ENCODE measurements at regions not wholly inside any gene's neighbourhood (a gene's known extent, or its start where the extent isn't known, plus 50 kb on each side); places are given as distances from the start of the nearest gene placed in this dataset.

DNA sequence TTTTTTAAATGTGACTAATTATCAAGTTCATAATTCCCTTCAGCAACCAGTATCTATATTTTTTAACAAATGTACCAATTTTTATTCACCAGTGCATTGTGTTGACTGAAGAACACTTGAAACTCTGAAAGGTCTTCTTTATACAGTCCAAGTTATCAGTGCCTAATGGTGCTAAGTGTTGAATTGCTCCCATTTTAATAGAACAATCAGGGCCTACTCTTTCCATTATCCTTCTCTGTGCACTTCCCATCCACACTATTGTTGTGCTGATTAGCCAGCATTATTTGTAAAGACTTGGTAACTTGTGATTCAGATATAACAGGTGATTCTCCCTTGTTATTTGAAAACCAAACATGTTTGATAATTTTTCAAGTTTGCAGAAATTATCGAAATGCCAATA is 1209.7 kb upstream of the MAP3K7 start:
- TF ChIP-seq, protein P1, sequence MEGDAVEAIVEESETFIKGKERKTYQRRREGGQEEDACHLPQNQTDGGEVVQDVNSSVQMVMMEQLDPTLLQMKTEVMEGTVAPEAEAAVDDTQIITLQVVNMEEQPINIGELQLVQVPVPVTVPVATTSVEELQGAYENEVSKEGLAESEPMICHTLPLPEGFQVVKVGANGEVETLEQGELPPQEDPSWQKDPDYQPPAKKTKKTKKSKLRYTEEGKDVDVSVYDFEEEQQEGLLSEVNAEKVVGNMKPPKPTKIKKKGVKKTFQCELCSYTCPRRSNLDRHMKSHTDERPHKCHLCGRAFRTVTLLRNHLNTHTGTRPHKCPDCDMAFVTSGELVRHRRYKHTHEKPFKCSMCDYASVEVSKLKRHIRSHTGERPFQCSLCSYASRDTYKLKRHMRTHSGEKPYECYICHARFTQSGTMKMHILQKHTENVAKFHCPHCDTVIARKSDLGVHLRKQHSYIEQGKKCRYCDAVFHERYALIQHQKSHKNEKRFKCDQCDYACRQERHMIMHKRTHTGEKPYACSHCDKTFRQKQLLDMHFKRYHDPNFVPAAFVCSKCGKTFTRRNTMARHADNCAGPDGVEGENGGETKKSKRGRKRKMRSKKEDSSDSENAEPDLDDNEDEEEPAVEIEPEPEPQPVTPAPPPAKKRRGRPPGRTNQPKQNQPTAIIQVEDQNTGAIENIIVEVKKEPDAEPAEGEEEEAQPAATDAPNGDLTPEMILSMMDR (IDR thresholded peaks at IDR 0.05) = no peak
- TF ChIP-seq POLR2A (IDR thresholded peaks at IDR 0.05) = no peak
- intact Hi-C loops (cut with DNase I; ENCODE audit: low total_unique reads) = no loop called here
- 94 to 96% methylated on average over 1 of the region's 1 CpG for WGBS, 2 donors
- DNase-seq (ENCODE audit: low spot score in 2 of 2) = no peak
- H3K4me3 ChIP-seq (ENCODE audit: low read depth, poor library complexity, severe bottlenecking) = no peak overlapping the region

DNA sequence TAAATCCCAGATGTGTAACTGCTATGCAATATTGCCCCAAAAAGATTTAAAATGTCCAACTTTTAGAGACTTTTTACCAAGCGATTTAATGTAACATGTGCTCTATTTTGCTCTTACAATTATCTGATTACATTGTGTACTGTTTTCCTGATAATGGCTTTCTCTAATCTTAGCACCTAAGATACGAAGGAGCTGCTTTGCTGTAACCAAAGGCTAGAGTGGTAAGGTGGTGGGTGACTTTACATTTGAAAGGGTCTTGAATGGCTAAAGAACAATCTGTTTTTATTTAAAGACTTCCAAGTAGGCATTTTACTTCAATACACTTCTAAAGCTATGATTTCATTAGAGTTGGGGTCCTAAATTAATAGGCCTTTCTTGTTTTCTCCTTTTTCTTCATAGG is 1201.6 kb upstream of the MAP3K7 start:
- WGBS, 2 donors = 80 to 81% methylated on average over 2 of the region's 2 CpGs
- intact Hi-C loops (cut with DNase I; ENCODE audit: low total_unique reads) = no loop called here
- no peak overlapping the region for H3K4me3 ChIP-seq (ENCODE audit: low read depth, poor library complexity, severe bottlenecking)
- no peak for TF ChIP-seq POLR2A (IDR thresholded peaks at IDR 0.05)
- TF ChIP-seq, protein P1 (IDR thresholded peaks at IDR 0.05) = no peak
- no peak for DNase-seq (ENCODE audit: low spot score in 2 of 2)

DNA sequence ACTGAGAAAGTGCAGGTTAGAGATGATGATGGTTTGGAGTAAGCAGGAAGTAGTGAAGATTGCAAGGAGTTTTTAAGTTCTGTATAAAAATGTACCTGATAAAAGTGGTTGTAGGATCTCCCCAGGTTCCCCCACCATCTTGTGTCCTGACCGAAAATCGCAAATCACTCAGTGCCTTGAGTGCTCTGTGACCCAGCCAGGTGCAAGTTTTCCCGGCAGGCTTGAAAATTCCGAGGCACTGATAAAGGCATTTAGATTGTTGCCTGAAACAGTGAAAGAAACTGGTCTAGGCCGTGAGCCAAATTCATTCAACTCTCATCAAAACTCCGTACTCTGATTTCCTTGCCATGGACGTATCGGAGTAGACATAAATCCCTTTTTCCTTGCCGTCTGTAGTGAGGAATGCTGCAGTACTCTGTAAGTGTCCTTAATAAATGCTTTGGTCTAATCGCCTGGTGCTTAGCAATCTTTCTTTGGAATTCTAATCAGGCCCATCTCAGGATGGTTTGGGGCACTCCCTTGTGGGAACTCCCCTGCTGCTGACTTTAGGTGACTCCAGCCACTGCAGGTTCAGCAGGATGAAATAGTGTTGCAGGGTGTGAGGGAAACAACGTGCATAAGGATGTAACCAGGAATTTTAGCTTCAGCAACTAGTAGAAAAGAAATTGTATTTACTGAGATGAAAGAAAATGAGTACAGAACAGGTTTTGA is 1199.8 kb upstream of the MAP3K7 start:
- intact Hi-C loops (cut with DNase I; ENCODE audit: low total_unique reads) = no loop called here
- DNase-seq (ENCODE audit: low spot score in 2 of 2) = no peak
- no peak overlapping the region for H3K4me3 ChIP-seq (ENCODE audit: low read depth, poor library complexity, severe bottlenecking)
- TF ChIP-seq, protein P1 (IDR thresholded peaks at IDR 0.05) = no peak
- TF ChIP-seq POLR2A (IDR thresholded peaks at IDR 0.05) = no peak
- WGBS, 2 donors = 34 to 53% methylated on average over 11 of the region's 11 CpGs

DNA sequence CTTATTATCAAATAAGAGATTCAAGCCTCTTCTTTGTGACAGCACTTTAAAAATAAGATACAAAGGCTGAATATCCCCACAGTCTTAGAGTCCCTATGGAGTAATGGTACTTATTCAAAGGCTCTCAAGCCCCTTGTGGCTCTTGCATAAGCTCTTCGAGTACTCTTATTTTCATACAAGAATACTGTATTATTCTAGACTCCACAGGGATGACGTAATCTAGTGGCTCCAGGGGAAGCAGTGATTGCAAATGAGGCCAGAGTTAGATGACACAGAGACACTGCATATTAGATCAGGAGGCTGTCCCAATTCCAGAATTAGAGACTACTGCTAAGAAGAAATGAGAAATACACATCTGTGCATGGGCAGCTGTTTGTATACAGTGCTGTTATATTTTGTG is 1195.9 kb upstream of the MAP3K7 start:
- TF ChIP-seq POLR2A (IDR thresholded peaks at IDR 0.05) = no peak
- TF ChIP-seq, protein P1 (IDR thresholded peaks at IDR 0.05) = no peak
- 32 to 38% methylated on average over 2 of the region's 2 CpGs for WGBS, 2 donors
- DNase-seq (ENCODE audit: low spot score in 2 of 2) = no peak
- intact Hi-C loops (cut with DNase I; ENCODE audit: low total_unique reads) = no loop called here
- no peak overlapping the region for H3K4me3 ChIP-seq (ENCODE audit: low read depth, poor library complexity, severe bottlenecking)

DNA sequence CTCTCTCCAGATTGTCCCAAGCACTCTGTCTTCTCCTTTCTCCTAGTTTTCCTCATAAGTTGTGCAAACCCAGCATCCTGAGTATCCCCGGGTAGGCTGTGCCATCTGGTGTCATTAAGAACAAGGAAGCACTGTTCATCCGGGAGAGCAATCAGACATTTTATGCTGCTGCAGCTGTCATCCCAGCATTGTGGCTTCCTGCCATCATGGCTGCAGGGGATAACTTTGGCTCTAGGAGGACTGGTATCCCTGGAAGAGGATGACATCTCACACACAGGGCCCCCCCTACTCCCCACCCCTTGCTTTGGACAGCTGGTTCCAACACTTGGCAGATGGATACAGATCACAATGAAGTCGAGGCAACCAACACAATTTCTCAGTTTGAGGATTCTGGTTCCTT is 1195.1 kb upstream of the MAP3K7 start:
- no peak overlapping the region for H3K4me3 ChIP-seq (ENCODE audit: low read depth, poor library complexity, severe bottlenecking)
- WGBS, 2 donors = 28 to 30% methylated on average over 3 of the region's 3 CpGs
- no peak for DNase-seq (ENCODE audit: low spot score in 2 of 2)
- no peak for TF ChIP-seq POLR2A (IDR thresholded peaks at IDR 0.05)
- TF ChIP-seq, protein P1 (IDR thresholded peaks at IDR 0.05) = no peak
- intact Hi-C loops (cut with DNase I; ENCODE audit: low total_unique reads) = no loop called here

DNA sequence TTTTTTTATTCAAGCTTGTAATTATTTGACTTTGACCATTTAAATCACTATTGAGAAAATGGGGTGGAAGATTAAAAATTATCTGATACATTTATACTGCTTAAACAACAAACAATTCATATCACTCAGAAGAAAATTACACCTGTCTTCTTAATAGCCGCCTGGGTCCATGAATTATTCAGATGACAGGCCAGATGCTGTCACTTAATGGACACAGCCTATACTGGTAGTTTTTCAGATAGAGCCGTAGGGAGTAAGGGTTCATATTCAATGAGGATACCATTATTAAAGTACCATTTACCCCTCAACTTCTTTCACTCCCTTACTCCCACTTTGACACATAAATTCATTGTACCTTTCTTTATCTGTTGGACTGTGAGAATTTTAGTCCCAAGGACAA is 1193.4 kb upstream of the MAP3K7 start:
- DNase-seq (ENCODE audit: low spot score in 2 of 2) = no peak
- TF ChIP-seq POLR2A (IDR thresholded peaks at IDR 0.05) = no peak
- TF ChIP-seq, protein P1 (IDR thresholded peaks at IDR 0.05) = no peak
- no peak overlapping the region for H3K4me3 ChIP-seq (ENCODE audit: low read depth, poor library complexity, severe bottlenecking)
- intact Hi-C loops (cut with DNase I; ENCODE audit: low total_unique reads) = no loop called here
- 89 to 91% methylated on average over 2 of the region's 2 CpGs for WGBS, 2 donors
